Spinal cord (tissue), 9 donors: ENCODE measurements at regions not wholly inside any gene's neighbourhood (a gene's known extent, or its start where the extent isn't known, plus 50 kb on each side); places are given as distances from the start of the nearest gene placed in this dataset.

Source experiments
- DNase-seq, 6 donors: peaks; one replicate each; pipeline versions ENCODE4 v3.0.0 to v3.0.0-alpha.2; 2013 to 2015; ENCODE audit warnings: low spot score in 6 of 6, low read depth in 4 of 6
- H3K27ac ChIP-seq: one replicate; pipeline ENCODE4 v1.5.1; 2013; ENCODE audit warnings: low read depth, low read length, control low read depth
- H3K27me3 ChIP-seq: one replicate; pipeline ENCODE4 v1.6.1; 2013; ENCODE audit warnings: low read length; ENCODE audit not compliant: control insufficient read depth, insufficient read depth
- H3K36me3 ChIP-seq: one replicate; pipeline ENCODE4 v1.6.1; 2013; ENCODE audit warnings: low read length; ENCODE audit not compliant: control insufficient read depth, insufficient read depth
- H3K4me1 ChIP-seq: one replicate; pipeline ENCODE4 v1.6.1; 2013; ENCODE audit warnings: low read length; ENCODE audit not compliant: control insufficient read depth, insufficient read depth
- H3K4me3 ChIP-seq: one replicate; pipeline ENCODE4 v1.5.1; 2013; ENCODE audit warnings: low read depth, low read length, control low read depth
- H3K9me3 ChIP-seq: one replicate; pipeline ENCODE4 v1.6.1; 2013; ENCODE audit warnings: low read length; ENCODE audit not compliant: control insufficient read depth, insufficient read depth
- WGBS: methylation state at CpG from one replicate; pipeline ENCODE4 v1.1.5; 2013; ENCODE audit warnings: missing lambda C conversion rate; ENCODE audit not compliant: insufficient coverage; 5-methylcytosine and 5-hydroxymethylcytosine counted together
- donor health status: healthy.

DNA sequence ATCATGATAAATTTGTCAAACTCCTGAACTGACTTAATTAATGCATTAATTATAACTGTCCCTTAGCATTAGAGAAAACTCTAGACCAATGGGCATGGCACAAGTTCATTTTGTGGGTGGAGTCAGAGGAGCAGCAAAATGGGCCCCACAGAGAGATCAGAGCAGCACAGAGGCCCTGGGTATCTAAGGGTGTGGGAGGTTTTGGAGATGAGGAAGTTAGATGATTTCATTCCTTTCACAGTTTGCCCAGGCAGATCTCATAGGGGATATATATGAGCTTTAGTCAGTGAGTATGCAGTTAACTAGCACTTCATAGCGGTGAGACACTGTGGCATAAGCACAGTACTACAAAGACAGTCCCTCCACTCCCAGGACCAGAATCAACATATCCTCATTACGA, 117.3 kb downstream of the MAB21L3 start:
- Histone ChIP-seq H3K36me3 (no peaks in the 10 kb centered on the region), H3K27me3 (no peaks in the 10 kb centered on the region), H3K9me3 (no peaks in the 10 kb centered on the region), H3K4me1 (peaks cover 4% of the 10 kb centered on the region), H3K27ac (no peak overlapping the region), H3K4me3 (no peak overlapping the region)
- no CpG with 5 or more reads among the region's 2 CpGs for WGBS
- no peak for DNase-seq

- H3K27ac ChIP-seq = no peak overlapping the region
- H3K36me3 ChIP-seq = no peaks in the 10 kb centered on the region
- H3K27me3 ChIP-seq = no peaks in the 10 kb centered on the region
- no peak for DNase-seq
- WGBS = 33% methylated on average over 1 of the region's 1 CpG
- peaks cover 3% of the 10 kb centered on the region for H3K4me1 ChIP-seq
- no peaks in the 10 kb centered on the region for H3K9me3 ChIP-seq
- H3K4me3 ChIP-seq = no peak overlapping the region
Measured at GRCh38 chr1:116230712-116231111, 119.5 kb downstream of the MAB21L3 start.

- WGBS = no CpG with 5 or more reads among the region's 2 CpGs
- DNase-seq = no peak
- Histone ChIP-seq H3K36me3 (no peaks in the 10 kb centered on the region), H3K27me3 (no peaks in the 10 kb centered on the region), H3K9me3 (no peaks in the 10 kb centered on the region), H3K4me1 (peaks cover 3% of the 10 kb centered on the region), H3K4me3 (no peak overlapping the region), H3K27ac (no peak overlapping the region)
Measured at GRCh38 chr1:116231752-116232151, 120.6 kb downstream of the MAB21L3 start.

DNA sequence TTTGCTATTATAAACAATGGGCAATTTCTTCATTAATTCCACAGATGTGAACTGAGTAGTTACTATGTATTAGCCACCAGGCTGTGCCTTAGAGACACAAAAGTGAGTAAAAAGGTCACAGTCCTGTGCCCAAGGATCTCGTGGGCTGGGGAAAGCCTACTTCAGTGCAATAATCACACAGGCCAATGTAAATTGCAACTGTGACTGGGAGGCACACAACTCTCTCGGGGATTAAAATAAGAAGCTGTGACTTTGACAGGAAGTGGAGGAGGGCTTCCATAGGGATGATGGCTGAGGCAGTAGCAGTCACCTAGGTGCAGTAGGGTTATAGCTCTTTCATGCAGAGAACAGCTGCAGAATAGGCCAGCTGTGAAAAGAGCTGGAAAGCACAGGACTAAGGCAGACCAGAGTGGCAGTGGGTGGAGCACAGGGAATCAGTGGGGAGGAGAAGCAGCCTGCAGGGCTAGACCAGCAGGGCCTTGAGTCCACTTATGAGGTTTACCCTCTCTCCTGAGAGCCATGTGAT, 121.9 kb downstream of the MAB21L3 start:
- Histone ChIP-seq H3K4me1 (peaks cover 3% of the 10 kb centered on the region), H3K27ac (no peak overlapping the region), H3K9me3 (no peaks in the 10 kb centered on the region), H3K4me3 (no peak overlapping the region), H3K27me3 (no peaks in the 10 kb centered on the region), H3K36me3 (no peaks in the 10 kb centered on the region)
- DNase-seq = no peak
- 0% methylated on average over 1 of the region's 2 CpGs for WGBS

GRCh38 chr1:116234429-116234828, 123.2 kb downstream of the MAB21L3 start:
- Histone ChIP-seq H3K27ac (no peak overlapping the region), H3K27me3 (no peaks in the 10 kb centered on the region), H3K9me3 (no peaks in the 10 kb centered on the region), H3K36me3 (no peaks in the 10 kb centered on the region), H3K4me1 (peaks cover 3% of the 10 kb centered on the region), H3K4me3 (no peak overlapping the region)
- peak in 1 of 6 donors; percentile 58 for DNase-seq
- 95% methylated on average over 4 of the region's 5 CpGs for WGBS

GRCh38 chr1:116239916-116240315, 128.7 kb downstream of the MAB21L3 start:
- Histone ChIP-seq H3K27ac (no peak overlapping the region), H3K27me3 (no peaks in the 10 kb centered on the region), H3K4me1 (peaks cover 4% of the 10 kb centered on the region), H3K4me3 (no peak overlapping the region), H3K9me3 (no peaks in the 10 kb centered on the region), H3K36me3 (no peaks in the 10 kb centered on the region)
- no CpG with 5 or more reads among the region's 1 CpG for WGBS
- DNase-seq = no peak

DNA sequence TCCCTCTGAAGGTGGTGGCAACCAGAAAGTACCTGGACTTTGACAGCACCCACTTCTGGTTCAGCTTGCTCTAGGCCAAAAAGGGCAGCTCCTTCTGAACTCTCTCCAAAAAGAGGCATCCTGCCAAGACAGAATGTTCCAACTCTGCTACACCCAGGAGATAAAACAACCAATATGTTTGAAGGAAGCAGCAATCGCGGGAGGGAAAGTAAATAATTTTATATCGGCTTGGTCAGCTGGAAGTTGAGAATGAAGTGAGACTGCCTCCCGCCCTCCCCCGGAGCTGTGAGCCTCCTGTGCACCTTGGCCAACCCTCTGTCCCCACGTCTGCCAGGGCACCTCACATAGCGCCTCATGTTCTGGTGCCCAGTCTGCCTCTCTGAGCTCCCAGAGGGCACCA, 130.3 kb upstream of the ATP1A1 start:
- no peaks in the 10 kb centered on the region for H3K27me3 ChIP-seq
- no peaks in the 10 kb centered on the region for H3K9me3 ChIP-seq
- no peaks in the 10 kb centered on the region for H3K36me3 ChIP-seq
- WGBS = 78% methylated on average over 7 of the region's 7 CpGs
- H3K4me1 ChIP-seq = peaks cover 4% of the 10 kb centered on the region
- H3K4me3 ChIP-seq = no peak overlapping the region
- H3K27ac ChIP-seq = no peak overlapping the region
- no peak for DNase-seq

GRCh38 chr1:116243333-116244054, 129.6 kb upstream of the ATP1A1 start:
- no peak overlapping the region for H3K4me3 ChIP-seq
- H3K4me1 ChIP-seq = peaks cover 4% of the 10 kb centered on the region
- no peaks in the 10 kb centered on the region for H3K36me3 ChIP-seq
- WGBS = 76% methylated on average over 7 of the region's 7 CpGs
- H3K27me3 ChIP-seq = no peaks in the 10 kb centered on the region
- H3K27ac ChIP-seq = no peak overlapping the region
- no peak for DNase-seq
- H3K9me3 ChIP-seq = no peaks in the 10 kb centered on the region

DNA sequence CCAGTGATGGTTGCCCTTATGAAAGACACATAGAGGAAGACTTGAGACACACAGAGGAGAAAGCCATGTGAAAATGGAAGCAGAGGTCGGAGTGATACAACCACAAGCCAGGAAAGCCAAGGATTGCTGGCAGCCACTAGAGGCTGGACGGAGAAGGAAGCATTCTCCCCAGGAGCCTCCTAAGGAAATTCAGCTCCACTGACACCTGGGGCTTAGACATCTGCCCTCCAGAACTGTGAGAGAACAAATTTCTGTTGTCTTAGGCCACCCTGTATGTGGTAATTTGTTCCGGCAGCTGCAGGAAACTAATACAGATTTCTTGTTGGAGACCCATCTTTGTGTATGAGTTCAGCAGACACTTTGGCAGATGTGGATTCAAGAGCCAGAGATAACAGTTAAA, 126.9 kb upstream of the ATP1A1 start:
- 78% methylated on average over 3 of the region's 3 CpGs for WGBS
- Histone ChIP-seq H3K27ac (no peak overlapping the region), H3K27me3 (no peaks in the 10 kb centered on the region), H3K9me3 (no peaks in the 10 kb centered on the region), H3K36me3 (no peaks in the 10 kb centered on the region), H3K4me3 (no peak overlapping the region), H3K4me1 (peaks cover 4% of the 10 kb centered on the region)
- DNase-seq = peak in 1 of 6 donors; percentile 37

- H3K4me1 ChIP-seq = peaks cover 8% of the 10 kb centered on the region
- H3K27ac ChIP-seq = no peak overlapping the region
- no peak overlapping the region for H3K4me3 ChIP-seq
- no peak for DNase-seq
- no peaks in the 10 kb centered on the region for H3K27me3 ChIP-seq
- H3K9me3 ChIP-seq = no peaks in the 10 kb centered on the region
- no CpG with 5 or more reads among the region's 1 CpG for WGBS
- no peaks in the 10 kb centered on the region for H3K36me3 ChIP-seq
Measured at GRCh38 chr1:116252271-116252670, 120.8 kb upstream of the ATP1A1 start.
